ENCODE measurements at regions not wholly inside any gene's neighbourhood (a gene's known extent, or its start where the extent isn't known, plus 50 kb on each side); places are given as distances from the start of the nearest gene placed in this dataset.

GRCh38 chrX:77174680-77175519 lies 272.3 kb upstream of the FGF16 start:
- H2AK5ac ChIP-seq (ENCODE audit: low read depth, low read length), result no peak overlapping the region
- H3K14ac ChIP-seq (replicated peaks; ENCODE audit: low read depth, low read length), result no peak overlapping the region
- H3K9ac ChIP-seq (ENCODE audit: low read depth, low read length), result no peak overlapping the region
- in situ Hi-C loops (cut with MboI; ENCODE audit: low sequenced_read_pairs), result no loop called here
- intact Hi-C loops (cut with micrococcal nuclease), result no loop called here
- no peak overlapping the region for H3K27ac ChIP-seq (ENCODE audit: insufficient read depth, low read length)
- DNase-seq (no peak), ATAC-seq (ENCODE audit: low read depth) (no peak)
- BruUV-seq (replicated peaks), result no TSS peak
- H3K4me3 ChIP-seq (ENCODE audit: insufficient read depth, low read depth, low read length), result no peak overlapping the region
- H3K9me3 ChIP-seq (ENCODE audit: control insufficient read depth, insufficient read depth, low read length), result no peaks in the 10 kb centered on the region
- H2BK5ac ChIP-seq (ENCODE audit: low read depth, low read length, poor library complexity, severe bottlenecking), result no peak overlapping the region
- H3K4me1 ChIP-seq (ENCODE audit: control insufficient read depth, insufficient read depth, low read length), result no peaks in the 10 kb centered on the region
- no peak overlapping the region for H4K8ac ChIP-seq (ENCODE audit: low read depth in 2 of 2, low read length in 2 of 2)
- no peak for TF ChIP-seq FOS (IDR thresholded peaks at IDR 0.05; ENCODE audit: low read depth, low read length)
- TF ChIP-seq CHD1 (IDR thresholded peaks at IDR 0.05; ENCODE audit: low read depth, low read length), result no peak
- no peak for TF ChIP-seq SMC3 (IDR thresholded peaks at IDR 0.05; ENCODE audit: low read depth, low read length)
- TF ChIP-seq CTCF (conservative IDR thresholded peaks at IDR 0.05; ENCODE audit: low read depth, low read length), result no peak
- no peak for TF ChIP-seq POLR2A (IDR thresholded peaks at IDR 0.05; ENCODE audit: low read depth, low read length)
- no peak for TF ChIP-seq CEBPB (IDR thresholded peaks at IDR 0.05; ENCODE audit: low read depth, low read length)
- H4K91ac ChIP-seq (ENCODE audit: insufficient read depth, low read depth, low read length), result no peak overlapping the region
- no peak overlapping the region for H2BK15ac ChIP-seq (ENCODE audit: low read depth, low read length)
- no peak overlapping the region for H3K4me2 ChIP-seq (ENCODE audit: low read depth, low read length)
- no peak overlapping the region for H3K56ac ChIP-seq (ENCODE audit: extremely low read depth, insufficient read depth, low read length)
- ChIA-PET POLR2A (ENCODE audit: unreplicated experiment) (no interaction called here), CTCF (no interaction called here)
- WGBS, 2 experiments (ENCODE audit: extremely low coverage in 2 of 2, insufficient read length in 1 of 2), result no CpG with 5 or more reads among the region's 2 CpGs
- H2BK120ac ChIP-seq (ENCODE audit: low read depth, low read length), result no peak overlapping the region
- H3K18ac ChIP-seq (ENCODE audit: low read depth, low read length), result no peak overlapping the region
- no peak overlapping the region for H2AK9ac ChIP-seq (replicated peaks; ENCODE audit: low read depth, low read length, poor library complexity)
- no peak overlapping the region for H3K23ac ChIP-seq (ENCODE audit: low read depth, low read length)
- no peak overlapping the region for H2BK20ac ChIP-seq (ENCODE audit: low read depth, low read length)
- dilution Hi-C loops (cut with HindIII; ENCODE audit: low sequenced_read_pairs, unreplicated experiment), result no loop called here
- H3K36me3 ChIP-seq (ENCODE audit: control insufficient read depth, insufficient read depth, low read length), result no peaks in the 10 kb centered on the region
- H3K79me1 ChIP-seq (ENCODE audit: low read depth in 1 of 2, low read length in 2 of 2), result no peaks in the 10 kb centered on the region
- H3K4ac ChIP-seq (ENCODE audit: low read depth, low read length), result no peak overlapping the region
- H3K9me1 ChIP-seq (ENCODE audit: insufficient read depth, low read length), result no peaks in the 10 kb centered on the region
- H4K5ac ChIP-seq (ENCODE audit: low read depth, low read length), result no peak overlapping the region
- no peaks in the 10 kb centered on the region for H4K20me1 ChIP-seq (ENCODE audit: insufficient read depth, low read length)
- no peak overlapping the region for H2AFZ ChIP-seq (replicated peaks; ENCODE audit: low read length, poor library complexity)
- H3K27me3 ChIP-seq (ENCODE audit: control insufficient read depth, insufficient read depth, low read length), result no peaks in the 10 kb centered on the region

Measured in IMR-90 (cell line).